Activated T-helper 2 cell treated with anti-CD3 and anti-CD28 coated beads, Interferon-gamma antibody, Interleukin-2, Interleukin-4, amounts not matched to agents 10 μg/mL and 5 μg/mL and 100 μg/mL, durations not matched to agents 14 hours and 24 hours and 36 hours (primary cell): ENCODE measurements at regions not wholly inside any gene's neighbourhood (a gene's known extent, or its start where the extent isn't known, plus 50 kb on each side); places are given as distances from the start of the nearest gene placed in this dataset.

Experiments used
- DNase-seq: peaks from one replicate; pipeline ENCODE4 v3.0.0; 2021; ENCODE audit warnings: low spot score
- H3K27ac Mint-ChIP-seq: one replicate; pipeline ENCODE4 v1.8.0; 2021; ENCODE audit warnings: mixed read lengths
- H3K27me3 Mint-ChIP-seq: one replicate; pipeline ENCODE4 v1.8.0; 2021; ENCODE audit warnings: low read depth, mixed read lengths
- H3K36me3 Mint-ChIP-seq: one replicate; pipeline ENCODE4 v1.8.0; 2021; ENCODE audit warnings: low read depth, mixed read lengths
- H3K4me1 Mint-ChIP-seq: one replicate; pipeline ENCODE4 v1.8.0; 2021; ENCODE audit warnings: low read depth, mixed read lengths
- H3K4me3 Mint-ChIP-seq: one replicate; pipeline ENCODE4 v1.8.0; 2021; ENCODE audit warnings: low read depth, mild to moderate bottlenecking, moderate library complexity, mixed read lengths
- H3K9me3 Mint-ChIP-seq: one replicate; pipeline ENCODE4 v1.8.0; 2021; ENCODE audit warnings: mixed read lengths
- intact Hi-C: fragments of 100-400 bp; cut with micrococcal nuclease; formaldehyde crosslinking; loops from one replicate; pipeline ENCODE4 v1.15.1; 2023

DNA sequence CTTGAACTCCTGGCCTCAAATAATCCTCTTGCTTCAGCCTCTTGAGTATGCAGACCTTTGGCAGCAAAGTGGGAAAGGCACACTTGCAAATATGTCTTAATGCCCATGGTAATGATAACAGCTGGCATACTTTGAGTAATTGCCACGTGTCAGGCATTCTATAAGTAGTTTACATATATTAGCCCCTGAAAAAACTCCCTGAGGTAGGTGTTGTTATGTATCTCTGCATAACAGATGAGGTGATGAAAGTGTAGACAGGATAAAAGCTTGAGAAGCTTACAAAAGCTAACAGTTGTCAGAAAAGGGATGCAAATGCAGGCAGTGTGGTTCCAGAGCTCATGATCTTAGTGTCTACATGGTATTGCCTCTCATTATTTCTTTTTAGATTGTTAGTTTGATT is 291.1 kb upstream of the C11orf87 start:
- Mint-ChIP-seq H3K4me1 (no peaks in the 10 kb centered on the region), H3K4me3 (no peak overlapping the region), H3K36me3 (no peaks in the 10 kb centered on the region), H3K27me3 (no peaks in the 10 kb centered on the region), H3K27ac (no peak overlapping the region), H3K9me3 (no peaks in the 10 kb centered on the region)
- no peak for DNase-seq
- intact Hi-C loops, result no loop called here

DNA sequence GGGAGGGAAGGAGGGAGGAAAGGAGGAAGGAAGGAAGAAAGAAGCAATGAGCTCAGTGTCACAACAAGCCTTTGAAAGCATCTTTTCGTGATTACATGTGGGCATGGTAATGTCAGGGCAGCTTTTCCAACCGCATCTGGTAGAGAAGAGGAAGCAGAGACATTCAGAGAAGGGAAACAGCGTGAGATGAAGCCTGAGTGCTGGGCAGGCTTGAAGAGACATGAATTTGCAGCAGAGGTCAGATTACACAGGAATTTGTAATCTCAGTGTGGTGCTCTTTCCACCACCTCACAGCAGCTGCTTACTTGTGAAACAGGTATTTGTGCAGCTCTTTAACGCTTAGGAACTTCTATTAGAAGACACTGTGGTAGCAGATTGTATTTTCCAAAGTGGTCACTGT is 289.5 kb upstream of the C11orf87 start:
- Mint-ChIP-seq H3K27ac (no peak overlapping the region), H3K4me3 (no peak overlapping the region), H3K36me3 (no peaks in the 10 kb centered on the region), H3K4me1 (no peaks in the 10 kb centered on the region), H3K27me3 (no peaks in the 10 kb centered on the region), H3K9me3 (no peaks in the 10 kb centered on the region)
- intact Hi-C loops, result no loop called here
- DNase-seq, result no peak

DNA sequence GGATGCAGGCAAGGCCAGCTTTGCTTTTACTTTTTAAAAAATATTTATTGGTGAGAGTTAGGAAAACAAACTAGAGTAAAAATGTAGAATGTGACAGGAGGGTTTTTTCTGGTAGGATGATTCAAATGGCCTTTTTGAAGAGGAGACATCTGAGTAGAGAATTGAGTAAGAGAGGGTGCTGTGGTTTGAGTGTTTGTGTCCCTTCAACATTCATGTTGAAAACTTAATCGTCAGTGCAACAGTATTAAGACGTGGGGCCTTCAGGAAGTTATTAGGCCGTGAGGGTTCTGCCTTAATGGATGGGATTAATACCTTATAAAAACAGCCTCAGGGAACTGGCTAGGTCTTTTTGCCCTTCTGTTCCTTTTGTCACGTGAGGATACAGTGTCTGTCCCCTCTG is 288.8 kb upstream of the C11orf87 start:
- H3K9me3 Mint-ChIP-seq, result no peaks in the 10 kb centered on the region
- no peaks in the 10 kb centered on the region for H3K4me1 Mint-ChIP-seq
- H3K36me3 Mint-ChIP-seq, result no peaks in the 10 kb centered on the region
- no peak for DNase-seq
- no peak overlapping the region for H3K4me3 Mint-ChIP-seq
- H3K27me3 Mint-ChIP-seq, result no peaks in the 10 kb centered on the region
- no peak overlapping the region for H3K27ac Mint-ChIP-seq
- intact Hi-C loops, result no loop called here

DNA sequence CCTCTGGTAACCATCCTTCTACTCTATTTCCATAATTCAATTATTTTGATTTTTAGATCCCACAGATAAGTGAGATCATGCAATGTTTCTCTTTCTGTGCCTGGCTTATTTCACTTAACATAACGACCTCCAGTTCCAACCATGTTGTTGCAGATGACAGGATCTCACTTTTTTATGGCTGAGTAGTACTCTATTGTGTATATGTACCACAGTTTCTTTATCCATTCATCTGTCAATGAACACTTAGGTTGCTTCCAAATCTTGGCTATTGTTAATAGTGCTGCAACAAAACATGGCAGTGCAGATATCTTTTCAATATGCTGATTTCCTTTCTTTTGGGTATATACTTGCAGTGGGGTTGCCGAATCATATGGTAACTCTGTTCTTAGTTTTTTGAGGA is 286.4 kb upstream of the C11orf87 start:
- intact Hi-C loops, result no loop called here
- Mint-ChIP-seq H3K27ac (no peak overlapping the region), H3K4me3 (no peak overlapping the region)

DNA sequence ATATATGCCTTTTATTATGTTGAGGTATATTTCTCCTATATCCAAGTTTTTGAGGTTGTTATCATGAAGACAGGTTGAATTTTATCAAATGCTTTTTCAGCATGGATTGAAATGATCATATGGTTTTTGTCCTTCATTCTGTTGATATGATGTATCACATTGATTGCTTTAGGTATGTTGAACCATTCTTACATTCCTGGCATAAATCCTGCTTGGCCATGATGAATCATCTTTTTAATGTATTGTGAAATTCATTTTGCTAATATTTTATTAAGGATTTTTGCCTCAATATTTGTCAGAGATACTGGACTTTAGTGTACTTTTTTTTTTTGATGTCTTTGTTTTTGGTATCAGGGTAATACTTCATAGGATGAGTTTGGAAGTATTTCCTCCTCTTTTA is 283.8 kb upstream of the C11orf87 start:
- Mint-ChIP-seq H3K27ac (no peak overlapping the region), H3K36me3 (no peaks in the 10 kb centered on the region), H3K27me3 (no peaks in the 10 kb centered on the region), H3K4me1 (no peaks in the 10 kb centered on the region), H3K9me3 (no peaks in the 10 kb centered on the region), H3K4me3 (no peak overlapping the region)
- no peak for DNase-seq
- intact Hi-C loops, result no loop called here

More for the DNA sequence above, 286.4 kb upstream of the C11orf87 start:
- H3K4me1 Mint-ChIP-seq, result no peaks in the 10 kb centered on the region
- H3K27me3 Mint-ChIP-seq, result no peaks in the 10 kb centered on the region
- H3K36me3 Mint-ChIP-seq, result no peaks in the 10 kb centered on the region
- H3K9me3 Mint-ChIP-seq, result no peaks in the 10 kb centered on the region
- DNase-seq, result no peak

DNA sequence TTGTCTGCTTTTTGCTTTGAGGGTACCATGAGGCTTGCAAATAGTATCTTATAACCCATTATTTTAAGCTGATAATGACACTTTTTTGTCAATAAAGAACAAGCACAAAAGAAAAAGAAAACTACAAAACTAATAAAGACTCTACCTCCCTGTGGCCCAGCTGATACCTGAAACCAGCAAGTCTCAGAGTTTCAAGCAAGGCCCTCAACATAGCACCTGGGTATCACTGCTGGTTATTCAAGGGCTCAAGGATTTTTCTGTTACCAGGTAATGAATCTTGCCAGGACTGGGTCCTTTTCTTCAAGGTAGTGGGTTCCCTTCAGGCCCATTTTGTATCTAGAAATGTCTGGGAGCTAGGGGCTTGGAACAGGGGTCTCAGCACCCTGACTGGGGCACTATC is 281.6 kb upstream of the C11orf87 start:
- no peak overlapping the region for H3K4me3 Mint-ChIP-seq
- intact Hi-C loops, result no loop called here
- H3K4me1 Mint-ChIP-seq, result no peaks in the 10 kb centered on the region
- H3K9me3 Mint-ChIP-seq, result no peaks in the 10 kb centered on the region
- H3K36me3 Mint-ChIP-seq, result no peaks in the 10 kb centered on the region
- DNase-seq, result no peak
- H3K27me3 Mint-ChIP-seq, result no peaks in the 10 kb centered on the region
- no peak overlapping the region for H3K27ac Mint-ChIP-seq

DNA sequence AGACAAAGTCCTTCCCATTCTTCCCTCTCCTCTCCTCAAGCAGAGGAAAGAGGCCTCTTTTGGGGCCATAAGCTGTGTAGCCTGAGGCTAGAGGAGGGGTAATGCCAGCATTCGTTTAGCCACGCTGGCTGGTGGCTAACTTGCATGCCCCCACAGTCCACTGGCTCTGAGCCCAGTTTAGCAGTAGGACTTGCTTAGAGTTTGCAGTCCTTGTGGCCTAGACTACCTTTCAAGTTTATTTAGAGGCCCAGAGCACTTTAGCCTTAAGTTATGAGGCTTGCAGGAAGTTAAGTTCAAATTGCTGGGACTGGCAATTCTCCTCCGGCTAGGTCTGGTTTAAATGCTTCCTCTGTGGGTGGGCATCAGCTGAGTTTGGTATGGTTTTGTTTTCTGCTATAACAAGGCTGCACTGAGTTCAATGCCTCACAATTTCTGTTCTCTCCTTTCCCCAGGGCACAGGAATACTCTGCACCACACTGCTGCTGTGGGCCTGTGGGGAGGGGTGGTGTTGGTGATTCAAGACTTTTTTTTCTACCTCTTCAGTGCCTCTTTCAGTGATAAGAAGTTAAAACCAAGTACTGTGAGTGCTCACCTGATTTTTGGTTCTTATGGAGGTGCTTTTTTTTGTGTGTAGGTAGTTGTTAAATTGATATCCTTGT is 281.0 kb upstream of the C11orf87 start:
- Mint-ChIP-seq H3K36me3 (no peaks in the 10 kb centered on the region), H3K4me3 (no peak overlapping the region), H3K27ac (no peak overlapping the region), H3K4me1 (no peaks in the 10 kb centered on the region), H3K9me3 (no peaks in the 10 kb centered on the region), H3K27me3 (no peaks in the 10 kb centered on the region)
- intact Hi-C loops, result no loop called here
- no peak for DNase-seq

DNA sequence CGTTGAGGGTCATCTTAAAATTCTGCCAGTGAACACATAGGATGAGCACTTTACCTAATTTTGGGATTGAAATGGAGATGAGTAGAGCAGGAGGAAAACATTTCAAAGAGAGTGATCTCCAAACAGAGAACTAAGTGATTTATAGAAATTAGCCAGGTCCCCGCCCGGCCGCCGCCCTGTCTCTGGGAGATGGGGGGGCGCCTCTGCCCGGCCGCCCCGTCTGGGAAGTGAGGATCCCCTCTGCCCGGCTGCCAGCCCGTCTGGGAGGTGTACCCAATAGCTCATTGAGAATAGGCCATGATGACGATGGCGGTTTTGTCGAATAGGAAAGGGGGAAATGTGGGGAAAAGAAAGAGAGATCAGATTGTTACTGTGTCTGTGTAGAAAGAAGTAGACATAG is 276.7 kb upstream of the C11orf87 start:
- no peaks in the 10 kb centered on the region for H3K9me3 Mint-ChIP-seq
- H3K4me3 Mint-ChIP-seq, result no peak overlapping the region
- H3K4me1 Mint-ChIP-seq, result no peaks in the 10 kb centered on the region
- DNase-seq, result no peak
- intact Hi-C loops, result no loop called here
- H3K36me3 Mint-ChIP-seq, result no peaks in the 10 kb centered on the region
- H3K27ac Mint-ChIP-seq, result no peak overlapping the region
- H3K27me3 Mint-ChIP-seq, result no peaks in the 10 kb centered on the region

DNA sequence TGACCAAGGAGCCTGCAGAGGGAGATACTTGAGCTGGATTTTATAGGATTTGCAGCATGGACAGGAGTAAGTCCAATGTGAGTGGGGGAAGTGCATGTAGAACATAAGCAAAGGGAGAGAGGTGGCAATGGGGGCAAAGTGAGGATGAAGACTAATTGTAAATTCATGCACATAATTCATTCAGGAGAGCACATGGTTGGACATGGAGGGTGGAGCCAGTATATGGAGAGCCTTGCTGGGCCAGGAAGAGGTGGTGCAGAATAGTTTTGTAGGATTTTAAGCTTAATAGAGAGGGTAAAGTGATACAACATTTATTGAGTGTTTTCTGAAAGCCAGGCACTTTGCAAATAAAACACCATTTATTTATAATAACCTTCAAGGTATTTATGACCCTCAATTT is 274.3 kb upstream of the C11orf87 start:
- Mint-ChIP-seq H3K4me1 (no peaks in the 10 kb centered on the region), H3K27me3 (no peaks in the 10 kb centered on the region), H3K27ac (no peak overlapping the region), H3K36me3 (no peaks in the 10 kb centered on the region), H3K4me3 (no peak overlapping the region), H3K9me3 (no peaks in the 10 kb centered on the region)
- no peak for DNase-seq
- intact Hi-C loops, result no loop called here

DNA sequence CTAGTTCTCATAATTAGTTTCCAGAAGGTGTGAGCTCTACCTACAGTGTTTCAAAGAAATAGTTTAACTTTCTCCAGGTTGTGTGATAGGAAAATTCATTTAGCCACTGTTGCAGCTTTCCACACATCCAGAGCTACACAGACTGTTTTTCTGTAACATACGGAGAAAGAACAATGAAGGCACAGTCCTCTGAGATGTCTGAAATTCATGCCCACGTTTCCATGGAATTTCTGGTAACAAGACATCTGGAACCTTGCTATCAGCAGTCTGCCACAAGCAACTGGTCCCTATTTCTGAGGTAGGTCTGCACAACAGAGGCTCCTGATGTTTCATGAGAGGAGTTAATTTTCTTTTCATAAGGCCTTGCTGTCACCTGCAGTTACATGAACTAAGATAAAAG is 273.3 kb upstream of the C11orf87 start:
- no peaks in the 10 kb centered on the region for H3K36me3 Mint-ChIP-seq
- no peaks in the 10 kb centered on the region for H3K27me3 Mint-ChIP-seq
- intact Hi-C loops, result no loop called here
- DNase-seq, result no peak
- H3K4me1 Mint-ChIP-seq, result no peaks in the 10 kb centered on the region
- H3K4me3 Mint-ChIP-seq, result no peak overlapping the region
- H3K9me3 Mint-ChIP-seq, result no peaks in the 10 kb centered on the region
- no peak overlapping the region for H3K27ac Mint-ChIP-seq

DNA sequence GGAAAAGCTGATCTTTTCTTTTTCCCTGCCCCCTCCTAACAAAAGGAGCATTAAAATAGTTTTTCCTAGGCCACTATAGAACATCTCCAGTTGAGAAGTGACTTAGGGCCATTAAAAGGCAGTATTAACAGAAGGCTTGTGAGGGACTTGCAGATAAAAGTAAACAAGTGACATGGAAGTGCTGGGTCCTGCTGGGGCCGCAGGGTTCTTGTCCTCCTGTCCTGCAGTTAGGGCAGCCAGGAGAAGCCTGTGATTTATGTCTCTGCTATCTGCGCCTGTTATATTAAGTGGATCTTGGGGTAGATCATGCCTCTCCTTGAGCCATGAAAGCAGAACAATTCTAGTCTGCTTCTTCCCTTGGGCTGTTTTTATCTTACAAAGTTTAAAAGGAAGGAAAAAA is 271.4 kb upstream of the C11orf87 start:
- DNase-seq, result no peak
- Mint-ChIP-seq H3K4me3 (no peak overlapping the region), H3K4me1 (peaks cover 4% of the 10 kb centered on the region), H3K9me3 (no peaks in the 10 kb centered on the region), H3K36me3 (no peaks in the 10 kb centered on the region), H3K27ac (no peak overlapping the region), H3K27me3 (no peaks in the 10 kb centered on the region)
- intact Hi-C loops, result no loop called here

DNA sequence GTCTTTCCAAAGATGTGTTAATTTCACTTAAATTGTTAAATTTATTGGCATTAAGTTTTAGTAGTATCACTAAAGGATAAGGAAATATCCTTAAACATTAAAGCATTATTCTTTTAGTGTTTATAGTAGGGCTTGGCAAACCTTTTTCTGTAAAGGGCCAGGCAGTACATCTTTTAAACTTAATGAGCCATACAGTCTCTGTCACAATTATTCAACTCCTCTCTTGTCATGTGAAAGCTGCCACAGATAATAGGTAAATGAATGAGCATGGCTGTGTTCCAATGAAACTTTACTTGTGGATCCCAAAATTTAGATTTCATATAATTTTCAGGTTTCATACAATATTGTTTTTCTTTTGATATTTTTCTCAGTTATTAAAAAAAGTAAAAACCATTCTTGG is 268.2 kb upstream of the C11orf87 start:
- peaks cover 4% of the 10 kb centered on the region for H3K4me1 Mint-ChIP-seq
- no peaks in the 10 kb centered on the region for H3K36me3 Mint-ChIP-seq
- peaks cover 10% of the 10 kb centered on the region for H3K9me3 Mint-ChIP-seq
- no peak overlapping the region for H3K27ac Mint-ChIP-seq
- no peaks in the 10 kb centered on the region for H3K27me3 Mint-ChIP-seq
- intact Hi-C loops, result no loop called here
- H3K4me3 Mint-ChIP-seq, result no peak overlapping the region
- no peak for DNase-seq

DNA sequence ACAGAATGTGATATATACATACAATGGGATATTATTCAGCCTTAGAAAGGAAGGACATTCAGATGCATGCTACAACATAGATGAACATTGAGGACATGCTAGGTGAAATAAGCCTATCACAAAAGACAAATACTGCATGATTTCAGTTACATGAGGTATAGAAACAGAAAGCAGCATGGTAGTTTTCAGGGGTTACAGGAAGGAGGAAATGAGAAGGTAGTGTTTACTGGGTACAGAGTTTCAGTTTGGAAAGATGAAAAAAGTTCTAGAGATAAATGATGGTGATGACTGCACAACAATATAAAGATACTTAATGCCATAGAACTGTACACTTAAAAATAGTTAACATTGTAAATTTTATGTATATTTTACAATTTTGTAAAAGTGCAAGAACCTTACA is 266.7 kb upstream of the C11orf87 start:
- no peak overlapping the region for H3K27ac Mint-ChIP-seq
- peaks cover 12% of the 10 kb centered on the region for H3K9me3 Mint-ChIP-seq
- intact Hi-C loops, result no loop called here
- H3K4me3 Mint-ChIP-seq, result no peak overlapping the region
- no peaks in the 10 kb centered on the region for H3K36me3 Mint-ChIP-seq
- H3K4me1 Mint-ChIP-seq, result peaks cover 4% of the 10 kb centered on the region
- DNase-seq, result no peak
- no peaks in the 10 kb centered on the region for H3K27me3 Mint-ChIP-seq

DNA sequence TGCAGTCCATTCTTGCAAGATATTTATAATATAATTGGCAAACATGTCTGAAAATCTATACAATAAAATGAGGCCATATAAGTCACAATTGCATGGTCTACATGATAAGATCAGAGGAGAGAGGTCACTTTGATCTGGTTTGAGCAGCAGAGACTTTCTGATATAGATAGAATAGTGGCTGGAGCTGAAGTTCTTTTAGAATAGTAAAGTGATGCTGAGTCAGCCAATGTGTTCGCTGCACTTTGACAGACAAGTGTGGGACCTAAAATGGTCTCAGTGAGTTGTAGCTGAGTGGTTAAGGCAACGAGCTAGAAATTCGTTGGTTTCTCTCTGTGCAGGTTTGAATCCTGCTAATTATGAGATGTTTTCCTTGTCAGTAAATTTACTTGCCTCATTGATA is 257.0 kb upstream of the C11orf87 start:
- Mint-ChIP-seq H3K27me3 (no peaks in the 10 kb centered on the region), H3K4me3 (no peak overlapping the region), H3K36me3 (no peaks in the 10 kb centered on the region), H3K9me3 (peaks cover 5% of the 10 kb centered on the region), H3K4me1 (no peaks in the 10 kb centered on the region), H3K27ac (no peak overlapping the region)
- no peak for DNase-seq
- intact Hi-C loops, result no loop called here
